Activated CD8-positive, alpha-beta T cell treated with anti-CD3 and anti-CD28 coated beads for 36 hours (primary cell): ENCODE measurements at regions not wholly inside any gene's neighbourhood (a gene's known extent, or its start where the extent isn't known, plus 50 kb on each side); places are given as distances from the start of the nearest gene placed in this dataset.

ENCODE experiments used
- ATAC-seq: fragments of 200-7000 bp; cut with Tn5 transposase; one replicate; pipeline ENCODE4 v1.10.0; 2021; ENCODE audit warnings: mild to moderate bottlenecking, moderate library complexity
- CTCF ChIA-PET: fragments of 350-600 bp; sonication (Branson Sonifier 250); formaldehyde crosslinking; loops from one replicate; lab custom pipeline; 2021; ENCODE audit warnings: antibody characterized with exemption; lab: Charles Lee
- POLR2A ChIA-PET: fragments of 350-600 bp; sonication (Branson Sonifier 250); formaldehyde crosslinking; loops from one replicate; lab custom pipeline; 2021; ENCODE audit warnings: antibody characterized with exemption; lab: Charles Lee
- DNase-seq: peaks from one replicate; pipeline ENCODE4 v3.0.0-alpha.2; 2020
- H3K27ac Mint-ChIP-seq: one replicate; pipeline ENCODE4 v1.8.0; 2021; ENCODE audit warnings: mild to moderate bottlenecking, mixed read lengths
- H3K27me3 Mint-ChIP-seq: one replicate; pipeline ENCODE4 v1.8.0; 2021; ENCODE audit warnings: mixed read lengths
- H3K36me3 Mint-ChIP-seq: one replicate; pipeline ENCODE4 v1.8.0; 2021; ENCODE audit warnings: low read depth, mixed read lengths
- H3K4me1 Mint-ChIP-seq: one replicate; pipeline ENCODE4 v1.8.0; 2021; ENCODE audit warnings: low read depth, mixed read lengths
- H3K4me3 Mint-ChIP-seq: one replicate; pipeline ENCODE4 v1.8.0; 2021; ENCODE audit warnings: mild to moderate bottlenecking, moderate library complexity, mixed read lengths
- H3K9me3 Mint-ChIP-seq: one replicate; pipeline ENCODE4 v1.8.0; 2021; ENCODE audit warnings: mixed read lengths
- intact Hi-C: fragments of 100-400 bp; cut with micrococcal nuclease; formaldehyde crosslinking; loops from one replicate; pipeline ENCODE4 v1.10.0; 2022
- TF ChIP-seq, protein P1 (sequence below): fragments of 200-600 bp; IDR thresholded peaks from one replicate; pipeline ENCODE4 v1.8.0; 2022; ENCODE audit warnings: antibody characterized with exemption, mild to moderate bottlenecking

DNA sequence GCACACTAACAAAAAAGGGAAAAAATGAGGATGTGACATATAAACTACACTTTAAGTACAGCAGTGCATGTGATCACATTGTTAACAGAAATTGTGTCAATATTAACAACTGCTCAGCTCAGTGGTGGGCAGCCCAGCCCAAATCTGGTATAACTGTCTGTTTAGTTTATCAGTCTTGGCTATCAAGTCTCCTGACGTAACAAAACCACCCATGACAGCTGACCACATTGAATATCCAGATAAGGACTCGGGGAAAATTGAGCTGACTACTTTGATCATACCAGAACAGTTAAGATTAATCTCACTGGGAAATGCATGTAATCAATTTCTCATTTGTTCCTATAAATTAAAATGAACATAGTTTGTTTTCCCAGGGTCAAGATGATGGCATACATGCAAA, 396.6 kb downstream of the SNAPC1 start:
- no peaks in the 10 kb centered on the region for H3K36me3 Mint-ChIP-seq
- ChIA-PET CTCF (no interaction called here), POLR2A (no interaction called here)
- TF ChIP-seq, protein P1, sequence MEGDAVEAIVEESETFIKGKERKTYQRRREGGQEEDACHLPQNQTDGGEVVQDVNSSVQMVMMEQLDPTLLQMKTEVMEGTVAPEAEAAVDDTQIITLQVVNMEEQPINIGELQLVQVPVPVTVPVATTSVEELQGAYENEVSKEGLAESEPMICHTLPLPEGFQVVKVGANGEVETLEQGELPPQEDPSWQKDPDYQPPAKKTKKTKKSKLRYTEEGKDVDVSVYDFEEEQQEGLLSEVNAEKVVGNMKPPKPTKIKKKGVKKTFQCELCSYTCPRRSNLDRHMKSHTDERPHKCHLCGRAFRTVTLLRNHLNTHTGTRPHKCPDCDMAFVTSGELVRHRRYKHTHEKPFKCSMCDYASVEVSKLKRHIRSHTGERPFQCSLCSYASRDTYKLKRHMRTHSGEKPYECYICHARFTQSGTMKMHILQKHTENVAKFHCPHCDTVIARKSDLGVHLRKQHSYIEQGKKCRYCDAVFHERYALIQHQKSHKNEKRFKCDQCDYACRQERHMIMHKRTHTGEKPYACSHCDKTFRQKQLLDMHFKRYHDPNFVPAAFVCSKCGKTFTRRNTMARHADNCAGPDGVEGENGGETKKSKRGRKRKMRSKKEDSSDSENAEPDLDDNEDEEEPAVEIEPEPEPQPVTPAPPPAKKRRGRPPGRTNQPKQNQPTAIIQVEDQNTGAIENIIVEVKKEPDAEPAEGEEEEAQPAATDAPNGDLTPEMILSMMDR: no peak
- no peaks in the 10 kb centered on the region for H3K4me1 Mint-ChIP-seq
- intact Hi-C loops: no loop called here
- no peak overlapping the region for H3K27ac Mint-ChIP-seq
- H3K27me3 Mint-ChIP-seq: peaks cover 13% of the 10 kb centered on the region
- no peaks in the 10 kb centered on the region for H3K9me3 Mint-ChIP-seq
- no peak overlapping the region for H3K4me3 Mint-ChIP-seq
- ATAC-seq (no peak), DNase-seq (no peak)

DNA sequence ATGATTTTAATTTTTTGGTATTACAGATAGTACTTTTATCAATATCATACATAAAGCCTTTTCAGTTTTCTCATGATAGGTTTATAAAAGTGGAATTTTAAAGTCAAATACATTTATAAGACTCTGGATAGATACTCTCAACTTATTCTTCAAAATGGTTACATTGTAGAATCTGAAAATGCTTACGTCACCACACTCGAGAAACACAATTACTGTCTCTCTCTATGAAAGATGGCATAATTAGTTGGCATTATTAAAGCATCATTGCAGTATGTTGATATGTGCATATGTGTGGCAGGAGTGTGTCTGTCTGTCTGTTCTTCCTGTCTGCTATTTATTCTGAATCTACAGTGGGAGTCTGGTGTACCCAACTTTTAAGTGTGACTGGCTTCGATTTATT, 397.1 kb downstream of the SNAPC1 start:
- TF ChIP-seq, protein P1: no peak

DNA sequence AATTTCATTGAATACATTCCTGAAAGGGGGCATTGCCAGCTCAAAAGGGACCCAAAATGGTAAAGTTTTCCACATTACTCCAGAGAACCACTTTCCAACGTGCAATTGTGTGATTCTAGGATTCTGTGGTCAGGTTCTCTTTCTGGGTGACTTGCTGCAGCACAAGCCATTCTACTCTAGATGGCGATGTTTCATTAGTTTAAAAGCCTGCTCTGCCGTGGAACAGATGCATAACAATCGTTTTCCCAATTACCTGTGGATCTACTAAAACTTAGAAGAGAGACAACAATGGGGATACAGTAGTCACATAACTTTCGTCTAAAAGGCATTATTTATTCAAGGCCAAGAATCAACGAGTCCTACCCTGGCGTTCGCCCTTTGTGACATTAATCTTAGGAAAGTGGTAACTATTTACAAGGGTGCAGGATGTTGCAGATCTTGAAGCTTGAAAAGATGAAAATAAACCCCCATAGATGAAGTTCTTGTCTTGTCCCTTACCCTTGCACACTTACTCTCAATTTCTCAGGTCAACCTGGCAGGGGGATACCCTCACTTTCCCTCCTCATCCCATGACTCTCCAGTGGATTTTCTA, 400.9 kb downstream of the SNAPC1 start:
- no peaks in the 10 kb centered on the region for H3K9me3 Mint-ChIP-seq
- DNase-seq: peak; percentile 5
- ATAC-seq: no peak

More for the DNA sequence above, 397.1 kb downstream of the SNAPC1 start:
- Mint-ChIP-seq H3K4me3 (no peak overlapping the region), H3K27me3 (peaks cover 16% of the 10 kb centered on the region), H3K4me1 (no peaks in the 10 kb centered on the region), H3K36me3 (no peaks in the 10 kb centered on the region), H3K9me3 (no peaks in the 10 kb centered on the region), H3K27ac (no peak overlapping the region)
- intact Hi-C loops: no loop called here
- no peak for DNase-seq
- ChIA-PET CTCF (no interaction called here), POLR2A (no interaction called here)
- no peak for ATAC-seq

DNA sequence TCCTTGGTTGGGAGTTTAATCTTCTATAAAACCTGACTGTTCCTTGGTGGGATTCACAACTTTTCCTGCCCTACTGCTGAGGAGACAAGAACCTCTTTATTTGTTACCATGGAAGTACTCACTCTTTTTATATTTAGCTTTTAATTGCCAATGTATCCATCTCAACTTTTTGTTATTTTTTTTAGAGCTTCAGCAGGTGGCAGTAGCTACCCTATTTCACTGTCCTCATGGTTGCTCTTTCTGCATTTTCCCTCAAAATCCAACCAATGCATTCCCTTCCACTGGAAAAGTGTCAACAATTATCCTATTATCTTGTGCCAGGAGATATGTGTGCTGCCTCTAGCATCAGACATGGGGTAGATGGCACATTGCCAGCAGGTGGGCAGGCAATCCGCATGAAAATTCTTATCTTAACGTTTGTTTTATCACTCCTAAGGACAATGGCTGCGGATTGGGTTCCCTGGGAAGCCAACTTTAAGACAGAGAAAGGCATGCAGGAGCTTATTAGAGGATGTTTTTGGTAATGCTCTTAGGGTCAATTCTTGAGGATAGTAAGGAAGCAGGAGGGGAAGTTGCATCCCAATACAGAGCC, 406.4 kb downstream of the SNAPC1 start:
- H3K36me3 Mint-ChIP-seq: no peaks in the 10 kb centered on the region
- intact Hi-C loops: loop anchor here (10.0 kb wide), 1 partner anchor 1106 kb away; no protein-coding TSS in a partner anchor
- H3K4me1 Mint-ChIP-seq: no peaks in the 10 kb centered on the region

More for the DNA sequence above, 400.9 kb downstream of the SNAPC1 start:
- intact Hi-C loops: loop anchor here (10.0 kb wide), 1 partner anchor 1112 kb away; no protein-coding TSS in a partner anchor
- H3K4me1 Mint-ChIP-seq: no peaks in the 10 kb centered on the region
- POLR2A ChIA-PET: no interaction called here
- CTCF ChIA-PET: interaction anchor here (0.7 to 1.3 kb wide), 4 partner anchors 9 to 267 kb away, joined by 3 to 4 read pairs (median 3); no protein-coding TSS in a partner anchor
- no peak overlapping the region for H3K27ac Mint-ChIP-seq
- H3K4me3 Mint-ChIP-seq: no peak overlapping the region
- H3K27me3 Mint-ChIP-seq: peaks cover 23% of the 10 kb centered on the region
- TF ChIP-seq, protein P1: peak; percentile 74
- no peaks in the 10 kb centered on the region for H3K36me3 Mint-ChIP-seq

More for the DNA sequence above, 406.4 kb downstream of the SNAPC1 start:
- Mint-ChIP-seq H3K4me3 (no peak overlapping the region), H3K27ac (no peak overlapping the region), H3K9me3 (no peaks in the 10 kb centered on the region), H3K27me3 (peaks cover 14% of the 10 kb centered on the region)
- ChIA-PET CTCF (no interaction called here), POLR2A (interaction anchor here (0.6 kb wide), 1 partner anchor 964 kb away, joined by 4 read pairs; no protein-coding TSS in a partner anchor)
- ATAC-seq (no peak), DNase-seq (no peak)
- TF ChIP-seq, protein P1: no peak
